Lung microvascular endothelial cell (primary cell): ENCODE measurements at regions not wholly inside any gene's neighbourhood (a gene's known extent, or its start where the extent isn't known, plus 50 kb on each side); places are given as distances from the start of the nearest gene placed in this dataset.
"Not testable (repeated sequence)": the region's sequence is repeated elsewhere in the genome, so short reads cannot be mapped to it uniquely, and the experiment has no call there.

Experiments used
- DNase-seq, 2 donors: peaks; one replicate each; pipeline versions ENCODE4 v3.0.0 to v3.0.0-alpha.2; 2010; ENCODE audit warnings: low read depth in 2 of 2

GRCh38 chr11:82225502-82225901 lies 508.2 kb downstream of the FAM181B start:
- DNase-seq: no peak

GRCh38 chr11:82216927-82217570 lies 516.6 kb downstream of the FAM181B start:
- no peak for DNase-seq

- DNase-seq: no peak
Measured at GRCh38 chr11:82210011-82210410, 523.7 kb downstream of the FAM181B start.

- DNase-seq: no peak
Measured at GRCh38 chr11:82195283-82195682, 538.4 kb downstream of the FAM181B start.

- DNase-seq: no peak
Measured at GRCh38 chr11:82194521-82194920, 539.1 kb downstream of the FAM181B start.

GRCh38 chr11:82191695-82192094 lies 542.0 kb downstream of the FAM181B start:
- no peak for DNase-seq

- DNase-seq: no peak
Measured at GRCh38 chr11:82185925-82186324, 547.7 kb downstream of the FAM181B start.

GRCh38 chr11:82184966-82185365 lies 548.7 kb downstream of the FAM181B start:
- no peak for DNase-seq

- no peak for DNase-seq
Measured at GRCh38 chr11:82183346-82183745, 550.3 kb downstream of the FAM181B start.

GRCh38 chr11:82182697-82183096 lies 551.0 kb downstream of the FAM181B start:
- DNase-seq: not testable (repeated sequence)

GRCh38 chr11:82181796-82182195 lies 551.9 kb downstream of the FAM181B start:
- DNase-seq: not testable (repeated sequence)

GRCh38 chr11:82176945-82177344 lies 556.7 kb downstream of the FAM181B start:
- no peak for DNase-seq

- DNase-seq: no peak
Measured at GRCh38 chr11:82176365-82176764, 557.3 kb downstream of the FAM181B start.

- DNase-seq: no peak
Measured at GRCh38 chr11:82174610-82175009, 559.1 kb downstream of the FAM181B start.

GRCh38 chr11:82146789-82147188 lies 586.9 kb downstream of the FAM181B start:
- no peak for DNase-seq

- DNase-seq: no peak
Measured at GRCh38 chr11:82118946-82119345, 614.7 kb downstream of the FAM181B start.

- DNase-seq: no peak
Measured at GRCh38 chr11:82117362-82117761, 616.3 kb downstream of the FAM181B start.

GRCh38 chr11:82105331-82105998 lies 628.2 kb downstream of the FAM181B start:
- DNase-seq: no peak

GRCh38 chr11:82092904-82093303 lies 640.8 kb downstream of the FAM181B start:
- DNase-seq: no peak

GRCh38 chr11:82089426-82089825 lies 644.2 kb downstream of the FAM181B start:
- DNase-seq: no peak

- no peak for DNase-seq
Measured at GRCh38 chr11:82085493-82085892, 648.2 kb downstream of the FAM181B start.

GRCh38 chr11:82082976-82083375 lies 650.7 kb downstream of the FAM181B start:
- DNase-seq: no peak

GRCh38 chr11:82080160-82080559 lies 653.5 kb downstream of the FAM181B start:
- no peak for DNase-seq
